ENCODE measurements at regions not wholly inside any gene's neighbourhood (a gene's known extent, or its start where the extent isn't known, plus 50 kb on each side); places are given as distances from the start of the nearest gene placed in this dataset.
A peak's percentile ranks its signal among the peaks of the same experiment; 100 is the strongest.

- no peak overlapping the region for H3K4me3 ChIP-seq (ENCODE audit: low read depth in 1 of 3, low read length in 3 of 3)
- H3K9me3 ChIP-seq (ENCODE audit: control insufficient read depth in 2 of 2, insufficient read depth in 1 of 2, low read depth in 1 of 2, low read length in 1 of 2): no peaks in the 10 kb centered on the region
- no peak for DNase-seq
- H3K4me1 ChIP-seq (ENCODE audit: control insufficient read depth in 3 of 3, insufficient read depth in 2 of 3, low read depth in 1 of 3, low read length in 2 of 3): peaks cover 0 to 6% (median 4%) of the 10 kb centered on the region in 3 donors
- no peak overlapping the region for H3K27ac ChIP-seq (ENCODE audit: low read depth in 1 of 3, low read length in 2 of 3)
- no peaks in the 10 kb centered on the region for H3K27me3 ChIP-seq (ENCODE audit: control insufficient read depth in 3 of 3, insufficient read depth in 3 of 3, low read length in 3 of 3)
- H3K36me3 ChIP-seq (ENCODE audit: control insufficient read depth in 3 of 3, insufficient read depth in 2 of 3, low read depth in 1 of 3, low read length in 3 of 3): peaks cover 0 to 3% (median 0%) of the 10 kb centered on the region in 3 donors
- FAIRE-seq: no peak
- 84 to 89% (median 87%) methylated on average over 4 of the region's 4 CpGs for WGBS, 3 donors
Measured at GRCh38 chr16:31697744-31698125, 170.0 kb downstream of the AHSP start.

GRCh38 chr16:31698901-31699300 lies 171.2 kb downstream of the AHSP start:
- H3K9me3 ChIP-seq (ENCODE audit: control insufficient read depth in 2 of 2, insufficient read depth in 1 of 2, low read depth in 1 of 2, low read length in 1 of 2): no peaks in the 10 kb centered on the region
- 62 to 65% (median 65%) methylated on average over 2 of the region's 2 CpGs for WGBS, 3 donors
- H3K36me3 ChIP-seq (ENCODE audit: control insufficient read depth in 3 of 3, insufficient read depth in 2 of 3, low read depth in 1 of 3, low read length in 3 of 3): peaks cover 0 to 15% (median under 1%) of the 10 kb centered on the region in 3 donors
- DNase-seq: no peak
- no peak overlapping the region for H3K27ac ChIP-seq (ENCODE audit: low read depth in 1 of 3, low read length in 2 of 3)
- H3K4me3 ChIP-seq (ENCODE audit: low read depth in 1 of 3, low read length in 3 of 3): no peak overlapping the region
- no peaks in the 10 kb centered on the region for H3K27me3 ChIP-seq (ENCODE audit: control insufficient read depth in 3 of 3, insufficient read depth in 3 of 3, low read length in 3 of 3)
- peaks cover 0 to 6% (median 4%) of the 10 kb centered on the region in 3 donors for H3K4me1 ChIP-seq (ENCODE audit: control insufficient read depth in 3 of 3, insufficient read depth in 2 of 3, low read depth in 1 of 3, low read length in 2 of 3)
- FAIRE-seq: no peak

GRCh38 chr16:31699601-31700000 lies 171.9 kb downstream of the AHSP start:
- peaks cover 0 to 6% (median 4%) of the 10 kb centered on the region in 3 donors for H3K4me1 ChIP-seq (ENCODE audit: control insufficient read depth in 3 of 3, insufficient read depth in 2 of 3, low read depth in 1 of 3, low read length in 2 of 3)
- H3K27ac ChIP-seq (ENCODE audit: low read depth in 1 of 3, low read length in 2 of 3): no peak overlapping the region
- H3K4me3 ChIP-seq (ENCODE audit: low read depth in 1 of 3, low read length in 3 of 3): no peak overlapping the region
- H3K27me3 ChIP-seq (ENCODE audit: control insufficient read depth in 3 of 3, insufficient read depth in 3 of 3, low read length in 3 of 3): no peaks in the 10 kb centered on the region
- DNase-seq (no peak), FAIRE-seq (no peak)
- peaks cover 0 to 22% (median 2%) of the 10 kb centered on the region in 3 donors for H3K36me3 ChIP-seq (ENCODE audit: control insufficient read depth in 3 of 3, insufficient read depth in 2 of 3, low read depth in 1 of 3, low read length in 3 of 3)
- H3K9me3 ChIP-seq (ENCODE audit: control insufficient read depth in 2 of 2, insufficient read depth in 1 of 2, low read depth in 1 of 2, low read length in 1 of 2): no peaks in the 10 kb centered on the region
- 71 to 77% (median 74%) methylated on average over 8 of the region's 8 CpGs for WGBS, 3 donors

- no peaks in the 10 kb centered on the region for H3K27me3 ChIP-seq (ENCODE audit: control insufficient read depth in 3 of 3, insufficient read depth in 3 of 3, low read length in 3 of 3)
- FAIRE-seq (no peak), DNase-seq (no peak)
- H3K27ac ChIP-seq (ENCODE audit: low read depth in 1 of 3, low read length in 2 of 3): peak overlapping the region in 1 of 3 donors; percentile 80
- WGBS, 3 donors: 8 to 11% (median 9%) methylated on average over 8 of the region's 8 CpGs
- H3K4me3 ChIP-seq (ENCODE audit: low read depth in 1 of 3, low read length in 3 of 3): peak overlapping the region in 2 of 3 donors; percentile 73 to 97
- H3K36me3 ChIP-seq (ENCODE audit: control insufficient read depth in 3 of 3, insufficient read depth in 2 of 3, low read depth in 1 of 3, low read length in 3 of 3): peaks cover 2 to 26% (median 4%) of the 10 kb centered on the region in 3 donors
- H3K9me3 ChIP-seq (ENCODE audit: control insufficient read depth in 2 of 2, insufficient read depth in 1 of 2, low read depth in 1 of 2, low read length in 1 of 2): no peaks in the 10 kb centered on the region
- H3K4me1 ChIP-seq (ENCODE audit: control insufficient read depth in 3 of 3, insufficient read depth in 2 of 3, low read depth in 1 of 3, low read length in 2 of 3): peaks cover 0 to 6% (median 4%) of the 10 kb centered on the region in 3 donors
Measured at GRCh38 chr16:31700200-31700529, 172.5 kb downstream of the AHSP start.

GRCh38 chr16:31700530-31701388 lies 172.8 kb upstream of the ZNF267 start:
- Histone ChIP-seq H3K27ac (ENCODE audit: low read depth in 1 of 3, low read length in 2 of 3) (peak overlapping the region; percentile 72 to 85 (median 80)), H3K4me3 (ENCODE audit: low read depth in 1 of 3, low read length in 3 of 3) (peak overlapping the region; percentile 73 to 97 (median 95)), H3K9me3 (ENCODE audit: control insufficient read depth in 2 of 2, insufficient read depth in 1 of 2, low read depth in 1 of 2, low read length in 1 of 2) (no peaks in the 10 kb centered on the region), H3K27me3 (ENCODE audit: control insufficient read depth in 3 of 3, insufficient read depth in 3 of 3, low read length in 3 of 3) (no peaks in the 10 kb centered on the region), H3K36me3 (ENCODE audit: control insufficient read depth in 3 of 3, insufficient read depth in 2 of 3, low read depth in 1 of 3, low read length in 3 of 3) (peaks cover 4 to 32% (median 10%) of the 10 kb centered on the region in 3 donors), H3K4me1 (ENCODE audit: control insufficient read depth in 3 of 3, insufficient read depth in 2 of 3, low read depth in 1 of 3, low read length in 2 of 3) (peaks cover 0 to 6% (median 4%) of the 10 kb centered on the region in 3 donors)
- WGBS, 3 donors: 1% methylated on average over 48 to 56 of the region's 56 CpGs
- FAIRE-seq: no peak
- DNase-seq: peak; percentile 92 to 94

GRCh38 chr16:31701734-31702133 lies 171.9 kb upstream of the ZNF267 start:
- peaks cover 10 to 42% (median 12%) of the 10 kb centered on the region in 3 donors for H3K36me3 ChIP-seq (ENCODE audit: control insufficient read depth in 3 of 3, insufficient read depth in 2 of 3, low read depth in 1 of 3, low read length in 3 of 3)
- peaks cover 0 to 6% (median 4%) of the 10 kb centered on the region in 3 donors for H3K4me1 ChIP-seq (ENCODE audit: control insufficient read depth in 3 of 3, insufficient read depth in 2 of 3, low read depth in 1 of 3, low read length in 2 of 3)
- FAIRE-seq (no peak), DNase-seq (no peak)
- H3K9me3 ChIP-seq (ENCODE audit: control insufficient read depth in 2 of 2, insufficient read depth in 1 of 2, low read depth in 1 of 2, low read length in 1 of 2): no peaks in the 10 kb centered on the region
- H3K27ac ChIP-seq (ENCODE audit: low read depth in 1 of 3, low read length in 2 of 3): no peak overlapping the region
- no peaks in the 10 kb centered on the region for H3K27me3 ChIP-seq (ENCODE audit: control insufficient read depth in 3 of 3, insufficient read depth in 3 of 3, low read length in 3 of 3)
- WGBS, 3 donors: 50 to 71% (median 59%) methylated on average over 3 of the region's 3 CpGs
- peak overlapping the region in 1 of 3 donors; percentile 73 for H3K4me3 ChIP-seq (ENCODE audit: low read depth in 1 of 3, low read length in 3 of 3)

GRCh38 chr16:31702796-31703195 lies 170.8 kb upstream of the ZNF267 start:
- no peak overlapping the region for H3K27ac ChIP-seq (ENCODE audit: low read depth in 1 of 3, low read length in 2 of 3)
- no peaks in the 10 kb centered on the region for H3K27me3 ChIP-seq (ENCODE audit: control insufficient read depth in 3 of 3, insufficient read depth in 3 of 3, low read length in 3 of 3)
- DNase-seq (no peak), FAIRE-seq (no peak)
- no peaks in the 10 kb centered on the region for H3K9me3 ChIP-seq (ENCODE audit: control insufficient read depth in 2 of 2, insufficient read depth in 1 of 2, low read depth in 1 of 2, low read length in 1 of 2)
- peaks cover 0 to 6% (median 4%) of the 10 kb centered on the region in 3 donors for H3K4me1 ChIP-seq (ENCODE audit: control insufficient read depth in 3 of 3, insufficient read depth in 2 of 3, low read depth in 1 of 3, low read length in 2 of 3)
- no peak overlapping the region for H3K4me3 ChIP-seq (ENCODE audit: low read depth in 1 of 3, low read length in 3 of 3)
- peaks cover 12 to 50% (median 22%) of the 10 kb centered on the region in 3 donors for H3K36me3 ChIP-seq (ENCODE audit: control insufficient read depth in 3 of 3, insufficient read depth in 2 of 3, low read depth in 1 of 3, low read length in 3 of 3)
- 95 to 100% (median 99%) methylated on average over 5 of the region's 5 CpGs for WGBS, 3 donors

GRCh38 chr16:31703526-31704128 lies 170.0 kb upstream of the ZNF267 start:
- DNase-seq: no peak
- H3K4me3 ChIP-seq (ENCODE audit: low read depth in 1 of 3, low read length in 3 of 3): no peak overlapping the region
- 95 to 97% (median 96%) methylated on average over 5 of the region's 5 CpGs for WGBS, 3 donors
- no peak overlapping the region for H3K27ac ChIP-seq (ENCODE audit: low read depth in 1 of 3, low read length in 2 of 3)
- no peaks in the 10 kb centered on the region for H3K27me3 ChIP-seq (ENCODE audit: control insufficient read depth in 3 of 3, insufficient read depth in 3 of 3, low read length in 3 of 3)
- peaks cover 0 to 6% (median 4%) of the 10 kb centered on the region in 3 donors for H3K4me1 ChIP-seq (ENCODE audit: control insufficient read depth in 3 of 3, insufficient read depth in 2 of 3, low read depth in 1 of 3, low read length in 2 of 3)
- H3K9me3 ChIP-seq (ENCODE audit: control insufficient read depth in 2 of 2, insufficient read depth in 1 of 2, low read depth in 1 of 2, low read length in 1 of 2): no peaks in the 10 kb centered on the region
- no peak for FAIRE-seq
- H3K36me3 ChIP-seq (ENCODE audit: control insufficient read depth in 3 of 3, insufficient read depth in 2 of 3, low read depth in 1 of 3, low read length in 3 of 3): peaks cover 12 to 59% (median 22%) of the 10 kb centered on the region in 3 donors

Data from small intestine (tissue), 7 donors.